GM12891 (cell line): ENCODE measurements at regions not wholly inside any gene's neighbourhood (a gene's known extent, or its start where the extent isn't known, plus 50 kb on each side); places are given as distances from the start of the nearest gene placed in this dataset.

Source experiments
- POLR2A ChIP-seq: IDR thresholded peaks from 2 replicates; pipeline ENCODE4 v1.6.1; 2011; ENCODE audit warnings: low read depth, low read length, control low read depth
- POLR2AphosphoS5 ChIP-seq: IDR thresholded peaks from 2 replicates; pipeline ENCODE4 v1.6.1; 2011; ENCODE audit warnings: low read depth, low read length, control low read depth
- POU2F2 ChIP-seq: IDR thresholded peaks from 2 replicates; pipeline ENCODE4 v1.6.1; 2011; ENCODE audit warnings: low read depth, mild to moderate bottlenecking, control low read depth, low read length, moderate library complexity

DNA sequence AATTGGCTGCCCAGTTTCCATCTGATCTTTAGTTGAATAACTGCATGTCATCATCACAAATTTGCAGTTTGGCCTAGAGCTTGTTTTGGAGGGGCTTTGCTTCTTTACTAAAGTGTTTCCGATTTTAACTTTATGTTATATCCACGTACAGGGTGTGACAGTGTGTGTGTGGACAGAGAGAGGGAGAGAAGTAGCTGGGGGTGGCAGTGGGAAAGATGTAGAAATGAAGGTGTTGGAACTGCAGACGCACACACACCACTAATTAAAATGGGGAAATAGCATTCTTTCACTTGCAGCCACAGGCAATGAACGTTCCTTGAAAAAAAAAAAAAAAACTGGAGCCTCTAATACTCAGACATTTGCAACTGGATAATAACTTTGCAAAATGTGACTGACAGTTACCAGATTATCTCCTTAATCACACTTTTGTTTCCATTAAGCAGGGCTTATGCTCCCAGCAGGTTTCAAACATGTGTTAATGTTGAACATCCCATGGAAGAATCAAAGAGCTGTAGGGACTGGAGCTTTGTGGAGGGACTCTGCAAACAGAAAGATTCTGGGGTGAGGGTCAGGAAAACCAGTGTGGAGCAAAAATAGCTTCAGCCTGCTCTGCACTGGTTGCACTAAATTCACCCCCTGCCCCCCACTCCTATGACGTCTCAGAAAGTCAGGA, 238.1 kb upstream of the TENM4 start:
- no peak for TF ChIP-seq POU2F2
- no peak for TF ChIP-seq POLR2AphosphoS5
- no peak for TF ChIP-seq POLR2A
